SU-DHL-6 (cell line): ENCODE measurements at regions not wholly inside any gene's neighbourhood (a gene's known extent, or its start where the extent isn't known, plus 50 kb on each side); places are given as distances from the start of the nearest gene placed in this dataset.

Source experiments
- EZH2phosphoT487 ChIP-seq: fragments of 200-600 bp; sonication (generic), shearing (Covaris generic); conservative IDR thresholded peaks from 2 replicates; pipeline ENCODE4 v1.6.1; 2018; ENCODE audit warnings: mild to moderate bottlenecking, antibody characterized with exemption, low read length, moderate library complexity, mixed read lengths
- TF ChIP-seq, protein P1 (sequence below): fragments of 200-600 bp; sonication (generic); IDR thresholded peaks from one replicate; pipeline ENCODE4 v1.5.1; 2017; ENCODE audit warnings: antibody characterized with exemption, mild to moderate bottlenecking, low read length, moderate library complexity; ENCODE audit not compliant: insufficient read depth, poor library complexity, severe bottlenecking

- TF ChIP-seq, protein P1, sequence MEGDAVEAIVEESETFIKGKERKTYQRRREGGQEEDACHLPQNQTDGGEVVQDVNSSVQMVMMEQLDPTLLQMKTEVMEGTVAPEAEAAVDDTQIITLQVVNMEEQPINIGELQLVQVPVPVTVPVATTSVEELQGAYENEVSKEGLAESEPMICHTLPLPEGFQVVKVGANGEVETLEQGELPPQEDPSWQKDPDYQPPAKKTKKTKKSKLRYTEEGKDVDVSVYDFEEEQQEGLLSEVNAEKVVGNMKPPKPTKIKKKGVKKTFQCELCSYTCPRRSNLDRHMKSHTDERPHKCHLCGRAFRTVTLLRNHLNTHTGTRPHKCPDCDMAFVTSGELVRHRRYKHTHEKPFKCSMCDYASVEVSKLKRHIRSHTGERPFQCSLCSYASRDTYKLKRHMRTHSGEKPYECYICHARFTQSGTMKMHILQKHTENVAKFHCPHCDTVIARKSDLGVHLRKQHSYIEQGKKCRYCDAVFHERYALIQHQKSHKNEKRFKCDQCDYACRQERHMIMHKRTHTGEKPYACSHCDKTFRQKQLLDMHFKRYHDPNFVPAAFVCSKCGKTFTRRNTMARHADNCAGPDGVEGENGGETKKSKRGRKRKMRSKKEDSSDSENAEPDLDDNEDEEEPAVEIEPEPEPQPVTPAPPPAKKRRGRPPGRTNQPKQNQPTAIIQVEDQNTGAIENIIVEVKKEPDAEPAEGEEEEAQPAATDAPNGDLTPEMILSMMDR = no peak
- no peak for TF ChIP-seq EZH2phosphoT487
These were observed 608.2 kb downstream of the SOX6 start for GRCh38 chr11:15748132-15748531.
